ENCODE measurements at regions not wholly inside any gene's neighbourhood (a gene's known extent, or its start where the extent isn't known, plus 50 kb on each side); places are given as distances from the start of the nearest gene placed in this dataset.

- H3K4me1 ChIP-seq (ENCODE audit: control insufficient read depth, insufficient read depth, low read length), result no peaks in the 10 kb centered on the region
- no peaks in the 10 kb centered on the region for H3K36me3 Mint-ChIP-seq
- H3K27ac ChIP-seq (ENCODE audit: low read length), result no peak overlapping the region
- H3K27me3 Mint-ChIP-seq (ENCODE audit: low read depth in 2 of 2), result peaks cover 5 to 43% of the 10 kb centered on the region in 2 donors
- no peaks in the 10 kb centered on the region for H3K9me3 ChIP-seq (ENCODE audit: control insufficient read depth, insufficient read depth, low read length)
- ATAC-seq (no peak), DNase-seq (no peak)
- H3K27ac Mint-ChIP-seq, result no peak overlapping the region
- no peaks in the 10 kb centered on the region for H3K9me3 Mint-ChIP-seq
- H3K27me3 ChIP-seq (ENCODE audit: control insufficient read depth, insufficient read depth, low read length), result peaks cover 2% of the 10 kb centered on the region
- WGBS (ENCODE audit: insufficient coverage), result 80% methylated on average over 2 of the region's 3 CpGs
- TF ChIP-seq, protein P1, sequence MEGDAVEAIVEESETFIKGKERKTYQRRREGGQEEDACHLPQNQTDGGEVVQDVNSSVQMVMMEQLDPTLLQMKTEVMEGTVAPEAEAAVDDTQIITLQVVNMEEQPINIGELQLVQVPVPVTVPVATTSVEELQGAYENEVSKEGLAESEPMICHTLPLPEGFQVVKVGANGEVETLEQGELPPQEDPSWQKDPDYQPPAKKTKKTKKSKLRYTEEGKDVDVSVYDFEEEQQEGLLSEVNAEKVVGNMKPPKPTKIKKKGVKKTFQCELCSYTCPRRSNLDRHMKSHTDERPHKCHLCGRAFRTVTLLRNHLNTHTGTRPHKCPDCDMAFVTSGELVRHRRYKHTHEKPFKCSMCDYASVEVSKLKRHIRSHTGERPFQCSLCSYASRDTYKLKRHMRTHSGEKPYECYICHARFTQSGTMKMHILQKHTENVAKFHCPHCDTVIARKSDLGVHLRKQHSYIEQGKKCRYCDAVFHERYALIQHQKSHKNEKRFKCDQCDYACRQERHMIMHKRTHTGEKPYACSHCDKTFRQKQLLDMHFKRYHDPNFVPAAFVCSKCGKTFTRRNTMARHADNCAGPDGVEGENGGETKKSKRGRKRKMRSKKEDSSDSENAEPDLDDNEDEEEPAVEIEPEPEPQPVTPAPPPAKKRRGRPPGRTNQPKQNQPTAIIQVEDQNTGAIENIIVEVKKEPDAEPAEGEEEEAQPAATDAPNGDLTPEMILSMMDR (IDR thresholded peaks at IDR 0.05), result no peak
- H3K4me3 ChIP-seq (ENCODE audit: low read length), result no peak overlapping the region
- no peak overlapping the region for H3K4me3 Mint-ChIP-seq
- H3K36me3 ChIP-seq (ENCODE audit: control insufficient read depth, insufficient read depth, low read length), result no peaks in the 10 kb centered on the region
- intact Hi-C loops (cut with micrococcal nuclease), result no loop called here
- no peaks in the 10 kb centered on the region for H3K4me1 Mint-ChIP-seq
These were observed 173.2 kb upstream of the ELL2 start for GRCh38 chr5:96134886-96135285.

DNA sequence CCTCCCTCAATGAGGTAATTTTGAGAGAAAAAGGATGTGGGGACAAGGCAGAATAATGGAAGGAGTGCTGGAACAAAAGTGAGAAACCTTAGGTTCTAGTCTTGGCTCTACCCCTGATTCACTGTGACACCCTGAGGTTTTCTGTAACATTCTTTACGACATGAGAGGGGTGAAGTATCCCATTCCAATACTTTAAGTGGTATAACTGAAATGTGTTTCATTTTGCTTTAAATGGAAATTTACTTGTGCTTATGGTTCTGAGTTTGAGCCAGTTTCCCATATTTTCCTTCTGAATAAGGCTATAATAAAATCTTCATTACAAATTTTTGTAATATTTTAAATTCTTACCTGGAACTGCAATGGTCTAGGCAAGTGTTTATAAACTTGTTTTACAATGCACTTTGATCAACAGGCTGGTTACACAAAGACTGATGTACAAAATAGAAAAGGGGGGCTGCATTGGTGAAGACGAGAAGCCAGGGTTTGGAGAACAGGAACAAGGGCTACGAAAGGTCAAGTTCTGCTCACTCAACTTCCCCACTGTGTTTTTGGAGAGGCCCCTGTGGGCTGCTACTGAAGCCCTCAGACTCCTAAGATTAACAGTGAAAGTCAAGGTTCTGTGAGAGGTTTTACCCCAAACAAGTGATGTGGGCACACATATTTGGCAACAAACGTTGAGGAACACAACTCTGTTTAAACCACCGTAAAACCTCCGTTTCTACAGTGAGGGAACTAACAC lies 171.9 kb upstream of the ELL2 start:
- H3K9me3 ChIP-seq (ENCODE audit: control insufficient read depth, insufficient read depth, low read length), result no peaks in the 10 kb centered on the region
- Mint-ChIP-seq H3K4me3 (no peak overlapping the region), H3K4me1 (no peaks in the 10 kb centered on the region), H3K36me3 (no peaks in the 10 kb centered on the region), H3K27me3 (ENCODE audit: low read depth in 2 of 2) (peaks cover 3 to 33% of the 10 kb centered on the region in 2 donors), H3K27ac (no peak overlapping the region), H3K9me3 (no peaks in the 10 kb centered on the region)
- no peaks in the 10 kb centered on the region for H3K36me3 ChIP-seq (ENCODE audit: control insufficient read depth, insufficient read depth, low read length)
- 79% methylated on average over 6 of the region's 6 CpGs for WGBS (ENCODE audit: insufficient coverage)
- no peaks in the 10 kb centered on the region for H3K4me1 ChIP-seq (ENCODE audit: control insufficient read depth, insufficient read depth, low read length)
- intact Hi-C loops (cut with micrococcal nuclease), result no loop called here
- ATAC-seq (no peak), DNase-seq (no peak)
- H3K27me3 ChIP-seq (ENCODE audit: control insufficient read depth, insufficient read depth, low read length), result peaks cover 2% of the 10 kb centered on the region
- TF ChIP-seq, protein P1 (IDR thresholded peaks at IDR 0.05), result no peak
- no peak overlapping the region for H3K4me3 ChIP-seq (ENCODE audit: low read length)
- H3K27ac ChIP-seq (ENCODE audit: low read length), result no peak overlapping the region

GRCh38 chr5:96129276-96129675 lies 167.6 kb upstream of the ELL2 start:
- WGBS (ENCODE audit: insufficient coverage), result no CpG with 5 or more reads among the region's 1 CpG
- ATAC-seq, result no peak
- intact Hi-C loops (cut with micrococcal nuclease), result no loop called here
- no peak for DNase-seq
- Histone ChIP-seq H3K36me3 (ENCODE audit: control insufficient read depth, insufficient read depth, low read length) (no peaks in the 10 kb centered on the region), H3K27me3 (ENCODE audit: control insufficient read depth, insufficient read depth, low read length) (no peaks in the 10 kb centered on the region), H3K27ac (ENCODE audit: low read length) (no peak overlapping the region), H3K4me3 (ENCODE audit: low read length) (no peak overlapping the region), H3K4me1 (ENCODE audit: control insufficient read depth, insufficient read depth, low read length) (no peaks in the 10 kb centered on the region), H3K9me3 (ENCODE audit: control insufficient read depth, insufficient read depth, low read length) (no peaks in the 10 kb centered on the region)
- H3K27me3 Mint-ChIP-seq (ENCODE audit: low read depth in 2 of 2), result peaks cover 0 to 24% of the 10 kb centered on the region in 2 donors
- no peaks in the 10 kb centered on the region for H3K36me3 Mint-ChIP-seq
- TF ChIP-seq, protein P1 (IDR thresholded peaks at IDR 0.05), result no peak
- H3K9me3 Mint-ChIP-seq, result no peaks in the 10 kb centered on the region
- no peak overlapping the region for H3K4me3 Mint-ChIP-seq
- H3K27ac Mint-ChIP-seq, result no peak overlapping the region
- no peaks in the 10 kb centered on the region for H3K4me1 Mint-ChIP-seq

Measured in natural killer cell (primary cell).